ENCODE measurements at regions not wholly inside any gene's neighbourhood (a gene's known extent, or its start where the extent isn't known, plus 50 kb on each side); places are given as distances from the start of the nearest gene placed in this dataset.

DNA sequence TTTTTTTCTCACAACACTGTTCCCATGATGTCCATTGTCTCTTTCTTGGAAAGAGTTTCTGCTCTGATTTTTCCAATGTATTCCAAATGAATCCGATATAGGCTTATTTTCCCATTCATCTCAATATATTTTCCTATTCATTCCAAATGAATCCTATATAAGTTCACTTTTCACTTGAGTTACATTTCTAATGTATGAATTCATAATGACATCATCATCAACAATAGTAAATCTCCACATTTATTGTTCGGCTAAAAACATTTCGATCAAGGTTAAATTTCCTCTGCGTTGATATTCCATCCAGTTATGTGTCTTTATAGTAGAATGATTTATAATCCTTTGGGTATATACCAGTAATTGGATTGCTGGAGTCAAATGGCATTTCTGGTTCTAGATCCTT is 76.7 kb upstream of the SLC8A1 start:
- TF ChIP-seq REST (IDR thresholded peaks at IDR 0.05; ENCODE audit: insufficient replicate concordance, low read depth) (no peak), CTCF (IDR thresholded peaks at IDR 0.05; ENCODE audit: insufficient read depth, low read length) (no peak), POLR2AphosphoS5 (IDR thresholded peaks at IDR 0.05; ENCODE audit: low read depth) (no peak), GABPA (IDR thresholded peaks at IDR 0.05; ENCODE audit: low read depth) (no peak), SPI1 (IDR thresholded peaks at IDR 0.05; ENCODE audit: borderline replicate concordance, low read depth) (no peak)

All from HL-60 (cell line).